GM21723 (cell line): ENCODE measurements at regions not wholly inside any gene's neighbourhood (a gene's known extent, or its start where the extent isn't known, plus 50 kb on each side); places are given as distances from the start of the nearest gene placed in this dataset.

ENCODE experiments used
- ATAC-seq: cut with Tn5 transposase; IDR thresholded peaks from one replicate; pipeline ENCODE4 v1.9.1; 2021; ENCODE audit warnings: mild to moderate bottlenecking, moderate library complexity; ENCODE audit not compliant: unreplicated experiment

- ATAC-seq = no peak
These were observed 192.4 kb downstream of the FAT4 start for GRCh38 chr4:125507141-125507540.

DNA sequence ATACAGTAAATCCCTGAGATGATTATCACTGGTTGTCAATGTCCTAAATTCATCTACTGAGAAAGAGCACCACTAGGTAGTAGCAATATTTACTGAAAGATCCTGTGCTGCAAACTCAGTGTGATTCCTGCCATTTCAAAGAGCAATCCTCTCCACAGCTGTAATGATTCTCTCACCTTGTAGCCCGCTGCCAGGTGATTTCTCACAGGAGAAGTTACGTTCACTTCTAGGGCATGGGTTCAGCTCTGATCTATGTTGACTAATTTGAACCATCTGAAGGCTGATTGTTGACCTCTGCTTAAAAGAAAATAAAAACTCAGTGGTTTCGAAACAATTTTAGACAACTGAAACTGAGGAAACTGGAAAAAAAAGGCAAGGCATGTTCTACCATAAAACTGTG lies 197.0 kb downstream of the FAT4 start:
- no peak for ATAC-seq

- no peak for ATAC-seq
These were observed 200.3 kb downstream of the FAT4 start for GRCh38 chr4:125515016-125515415.

DNA sequence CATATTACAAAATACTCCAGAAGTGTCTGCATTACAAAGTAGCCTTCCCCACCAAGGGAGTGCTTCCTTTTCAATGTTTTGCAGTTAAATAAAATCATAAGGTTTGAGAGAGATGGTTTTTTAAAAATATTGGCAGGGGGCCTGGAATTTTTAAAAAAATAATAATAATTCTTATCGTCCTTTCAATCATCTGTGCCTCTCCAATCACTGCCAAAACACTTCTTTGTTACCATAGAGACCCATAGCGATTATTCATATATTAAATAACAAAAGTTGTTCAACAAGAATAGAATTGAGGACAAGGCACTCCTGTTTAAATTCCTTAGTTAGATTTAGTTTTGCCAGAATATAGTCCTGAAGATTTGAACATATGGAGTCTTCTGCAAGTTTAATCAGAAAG lies 203.1 kb downstream of the FAT4 start:
- no peak for ATAC-seq

- ATAC-seq = no peak
These were observed 203.5 kb downstream of the FAT4 start for GRCh38 chr4:125518281-125518680.

DNA sequence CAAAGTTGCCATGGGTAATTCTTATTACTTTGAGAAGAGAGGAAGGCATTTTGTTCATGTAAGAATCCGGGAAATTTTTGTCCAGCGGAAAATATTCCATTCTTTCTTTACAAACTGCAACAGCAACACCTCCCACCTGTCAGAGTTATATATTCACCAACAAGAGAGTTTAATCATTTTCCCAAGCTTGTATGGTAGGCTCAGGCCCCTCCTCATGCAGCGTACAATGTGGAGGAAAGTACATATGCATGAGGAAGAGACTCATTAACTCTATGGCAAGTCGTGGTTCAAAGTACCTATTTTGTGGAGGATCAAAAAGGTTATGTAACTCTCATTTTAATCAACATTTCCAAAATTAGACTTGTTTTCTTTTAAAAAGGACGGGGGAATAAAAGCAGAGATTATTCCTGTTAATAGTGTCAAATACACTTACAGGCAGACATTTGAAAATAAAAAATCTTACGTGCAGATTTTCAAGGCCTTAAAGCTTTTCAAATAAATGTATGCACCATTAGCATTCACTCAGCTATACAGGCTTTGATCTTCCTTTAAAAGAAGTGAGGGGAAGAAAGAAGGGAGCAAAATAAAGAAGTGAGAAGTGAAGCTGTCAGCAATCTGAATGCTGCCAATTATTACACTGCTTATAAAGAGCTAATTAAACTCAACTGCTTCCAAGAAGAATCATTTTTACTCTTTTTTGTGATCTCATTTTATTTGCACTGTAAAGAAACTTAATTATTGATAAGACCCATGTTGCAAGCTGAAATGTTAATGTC lies 204.8 kb downstream of the FAT4 start:
- no peak for ATAC-seq

DNA sequence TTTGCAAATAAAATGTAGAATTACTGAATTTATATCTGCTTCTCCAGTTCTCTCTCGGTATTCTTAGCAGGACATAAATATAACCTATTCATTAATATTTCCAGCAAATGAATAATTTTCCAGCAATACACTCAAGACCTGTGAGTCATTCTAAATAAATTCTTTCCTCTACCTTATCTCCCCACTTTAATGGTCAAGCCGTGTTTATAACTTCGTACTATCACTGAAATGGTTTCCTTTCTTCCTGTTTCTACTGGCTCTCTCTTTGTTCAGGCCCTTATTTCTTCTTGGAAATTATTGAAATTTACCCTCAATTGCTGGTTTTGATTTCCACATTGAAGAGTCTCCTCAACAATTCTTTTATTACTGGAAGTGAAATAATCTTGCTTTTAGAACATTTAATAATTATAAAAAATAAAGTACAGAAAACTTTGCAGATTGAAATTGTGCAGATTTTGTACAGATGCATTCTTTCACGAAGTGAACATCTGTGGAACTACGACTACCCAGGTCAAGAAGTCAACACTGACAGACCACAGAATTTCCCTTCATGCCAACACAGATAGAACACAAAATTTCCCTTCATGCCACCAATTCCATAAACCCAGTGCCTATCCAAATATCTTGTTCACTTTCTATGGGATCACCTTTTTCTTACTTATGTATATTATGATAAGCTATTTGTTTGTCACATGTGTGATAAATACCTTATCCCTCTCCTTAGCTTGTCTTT lies 205.7 kb downstream of the FAT4 start:
- no peak for ATAC-seq

GRCh38 chr4:125522588-125522987 lies 207.8 kb downstream of the FAT4 start:
- no peak for ATAC-seq

DNA sequence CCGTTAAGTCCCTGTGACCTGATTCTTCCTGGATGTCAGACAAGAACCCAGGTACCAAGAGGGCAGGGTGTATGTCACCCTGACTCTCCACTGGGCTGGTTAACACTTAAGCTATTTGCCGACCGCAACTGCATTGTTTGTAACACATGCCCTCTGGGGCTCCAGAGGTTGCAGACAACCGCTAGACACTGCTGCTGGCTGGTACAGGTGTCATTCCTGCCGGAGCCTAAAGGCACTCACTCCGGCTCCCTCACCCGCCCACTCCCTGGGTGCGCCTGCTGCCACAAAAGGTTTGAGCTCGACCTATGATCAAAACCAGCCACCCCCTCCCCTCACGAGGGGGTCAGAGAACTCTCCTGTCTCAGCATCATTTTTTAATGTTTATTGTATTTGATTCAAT lies 208.2 kb downstream of the FAT4 start:
- ATAC-seq = no peak

- no peak for ATAC-seq
These were observed 211.7 kb downstream of the FAT4 start for GRCh38 chr4:125526420-125526819.

DNA sequence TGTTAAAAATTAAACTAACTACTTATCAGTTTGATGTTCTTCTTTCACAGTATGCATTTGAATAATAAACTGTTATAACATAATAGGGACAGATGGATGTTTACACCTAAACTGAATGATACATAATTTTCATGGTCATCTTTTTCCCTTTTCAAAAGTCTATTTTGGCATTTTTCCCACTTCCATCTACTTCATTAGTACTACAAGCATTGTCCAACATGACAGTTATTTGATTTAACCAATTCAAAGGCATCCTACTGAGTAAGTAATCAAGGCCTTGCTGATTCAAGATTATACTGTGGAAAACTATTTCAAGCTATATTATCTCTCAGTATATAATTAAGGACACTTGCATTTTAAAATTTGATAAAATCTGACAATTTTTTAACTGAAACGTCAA lies 212.9 kb downstream of the FAT4 start:
- no peak for ATAC-seq

DNA sequence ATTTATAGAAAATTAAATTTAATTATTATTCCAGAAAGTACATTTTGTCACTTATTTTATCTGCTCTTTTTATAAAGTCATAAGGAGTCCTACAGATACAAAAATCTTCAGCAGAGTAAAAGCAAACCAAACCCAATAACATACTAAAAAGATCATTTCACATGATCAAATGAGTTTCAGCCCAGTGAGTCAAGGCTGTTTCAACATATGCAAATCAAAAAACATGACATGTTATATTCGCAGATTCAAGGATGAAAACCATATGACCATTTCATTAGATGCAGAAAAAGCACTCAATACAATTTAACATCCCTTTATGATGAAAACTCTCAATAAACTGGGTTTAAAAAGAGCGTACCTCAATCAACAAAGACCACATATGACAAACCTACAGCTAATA lies 214.3 kb downstream of the FAT4 start:
- no peak for ATAC-seq

GRCh38 chr4:125538670-125539069 lies 223.9 kb downstream of the FAT4 start:
- ATAC-seq = no peak

GRCh38 chr4:125539691-125540090 lies 224.9 kb downstream of the FAT4 start:
- no peak for ATAC-seq

DNA sequence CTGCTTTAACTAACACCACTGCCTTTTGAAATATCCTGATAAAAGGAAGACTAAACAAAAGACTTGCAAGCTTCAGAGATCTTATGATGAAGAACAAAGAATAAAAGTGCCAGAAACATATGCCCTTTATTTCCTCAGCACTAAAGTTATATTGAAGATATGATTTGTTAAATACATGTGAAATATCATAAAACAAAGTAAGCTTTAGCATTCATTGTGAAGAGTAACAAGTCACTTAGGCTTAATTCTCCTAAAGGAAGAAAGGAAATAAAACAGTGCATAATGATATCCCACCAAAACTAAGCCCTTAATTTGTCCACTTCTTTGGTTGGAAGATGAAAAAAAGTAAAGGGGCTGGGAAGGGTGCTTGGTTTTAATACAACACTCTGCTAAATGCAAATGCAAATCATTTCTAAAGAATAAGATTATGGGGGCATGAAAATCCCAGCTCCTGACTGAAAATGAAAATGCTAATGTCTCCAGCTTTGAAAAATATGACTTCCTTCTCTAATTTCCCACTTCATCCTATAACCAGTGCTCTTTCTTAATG lies 227.2 kb downstream of the FAT4 start:
- no peak for ATAC-seq

GRCh38 chr4:125546272-125546671 lies 231.5 kb downstream of the FAT4 start:
- no peak for ATAC-seq

DNA sequence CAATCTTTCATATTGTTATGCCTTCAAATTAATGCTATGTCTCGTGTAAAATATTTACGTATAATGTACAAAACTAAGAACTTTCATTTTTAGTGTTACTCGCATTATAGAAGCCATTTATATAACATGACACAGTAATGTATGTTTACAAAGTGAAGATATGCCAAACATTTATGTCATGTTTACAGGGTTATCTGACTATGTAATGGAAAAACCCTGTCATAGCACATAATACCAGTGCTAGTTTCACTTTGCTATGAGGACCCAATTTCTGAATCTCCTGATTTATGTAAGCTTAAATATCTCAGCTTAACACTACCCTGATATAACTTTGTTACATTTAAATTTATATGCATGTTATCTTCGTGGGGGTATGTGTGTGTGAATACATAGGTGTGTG lies 233.1 kb downstream of the FAT4 start:
- no peak for ATAC-seq

DNA sequence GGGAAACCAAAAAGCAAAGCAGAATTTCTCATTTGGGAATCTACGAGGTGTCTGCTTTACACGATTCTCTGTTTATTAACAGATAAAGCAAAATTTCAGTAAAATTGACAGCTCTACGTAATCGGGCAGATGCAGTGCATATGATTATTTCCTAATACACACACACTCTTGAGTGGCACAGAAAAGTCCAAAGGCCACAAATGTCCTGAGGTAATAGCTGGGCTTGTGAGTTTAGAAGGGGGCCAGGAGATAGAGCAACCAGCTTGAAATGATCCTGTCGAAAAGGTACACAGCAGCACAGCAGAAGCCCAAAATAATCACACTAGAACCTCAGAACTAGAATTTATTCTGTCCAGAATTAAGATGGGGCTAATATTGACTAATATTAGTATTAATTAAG lies 236.0 kb downstream of the FAT4 start:
- ATAC-seq = no peak

DNA sequence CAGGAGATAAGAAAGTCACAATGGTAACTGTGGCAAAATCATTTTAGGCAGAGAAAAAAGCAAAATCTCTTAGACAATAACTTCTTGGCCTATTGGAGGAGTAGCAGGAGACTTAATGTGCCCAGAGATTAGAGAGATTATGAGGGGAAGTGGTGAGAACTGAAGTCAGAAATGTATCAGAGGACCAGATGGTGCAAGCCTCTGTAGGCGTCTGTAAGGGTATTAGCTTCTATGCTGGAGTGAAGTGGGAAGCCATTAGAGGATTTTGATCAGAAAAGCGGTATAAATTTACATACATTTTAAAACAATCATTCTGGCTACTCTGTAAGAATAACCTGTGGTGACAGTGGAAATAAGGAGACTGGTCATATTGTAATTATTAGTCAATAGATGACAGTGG lies 236.7 kb downstream of the FAT4 start:
- ATAC-seq = no peak

- no peak for ATAC-seq
These were observed 237.2 kb downstream of the FAT4 start for GRCh38 chr4:125551967-125552366.

- no peak for ATAC-seq
These were observed 257.8 kb downstream of the FAT4 start for GRCh38 chr4:125572601-125573000.

DNA sequence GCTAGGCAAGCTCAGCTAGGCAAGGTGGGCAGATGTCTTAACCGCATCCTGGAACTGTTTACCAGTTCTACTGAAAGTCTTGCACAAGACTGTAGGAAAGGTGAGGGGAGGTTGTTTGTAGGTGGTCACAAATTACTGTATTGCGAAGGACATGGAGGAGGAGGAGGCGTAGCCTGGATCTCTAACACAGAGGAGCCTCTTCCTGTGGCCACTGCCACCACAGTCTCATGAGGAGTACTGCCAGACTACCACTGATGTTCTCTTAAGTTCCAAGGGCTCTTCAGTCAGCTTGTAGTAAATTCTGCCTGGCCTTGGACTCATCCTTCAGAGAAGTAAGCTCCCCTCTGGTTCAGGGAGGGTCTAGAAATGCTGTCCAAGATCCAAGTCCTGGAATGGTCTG lies 258.6 kb downstream of the FAT4 start:
- no peak for ATAC-seq
